NCI-H446 (cell line): ENCODE measurements at regions not wholly inside any gene's neighbourhood (a gene's known extent, or its start where the extent isn't known, plus 50 kb on each side); places are given as distances from the start of the nearest gene placed in this dataset.
A peak's percentile ranks its signal among the peaks of the same experiment; 100 is the strongest.

Experiments used
- DNase-seq, 2 experiments: peaks; one replicate each; lab custom pipeline; 2025; lab: John Stamatoyannopoulos, UW

DNA sequence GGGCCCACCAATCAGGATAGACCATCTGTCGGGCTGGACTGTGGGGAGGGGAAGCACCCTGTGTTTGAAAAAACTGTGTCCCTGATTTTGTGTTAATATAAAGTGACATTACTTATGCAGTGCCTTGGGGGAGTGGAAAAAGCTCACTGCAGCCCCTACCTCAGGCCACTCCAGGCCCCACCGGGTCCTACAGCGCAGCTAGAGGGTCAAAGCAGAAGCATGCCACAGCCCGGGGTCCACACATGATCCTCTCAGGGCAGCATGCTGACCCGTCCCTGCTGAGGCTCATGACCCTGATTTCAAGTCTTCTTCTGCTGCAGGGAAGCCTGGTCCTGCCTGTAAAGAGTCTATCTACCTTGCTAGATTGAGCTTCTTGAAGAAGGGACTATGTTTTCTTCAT is 133.0 kb upstream of the PLCB4 start:
- DNase-seq: no peak

DNA sequence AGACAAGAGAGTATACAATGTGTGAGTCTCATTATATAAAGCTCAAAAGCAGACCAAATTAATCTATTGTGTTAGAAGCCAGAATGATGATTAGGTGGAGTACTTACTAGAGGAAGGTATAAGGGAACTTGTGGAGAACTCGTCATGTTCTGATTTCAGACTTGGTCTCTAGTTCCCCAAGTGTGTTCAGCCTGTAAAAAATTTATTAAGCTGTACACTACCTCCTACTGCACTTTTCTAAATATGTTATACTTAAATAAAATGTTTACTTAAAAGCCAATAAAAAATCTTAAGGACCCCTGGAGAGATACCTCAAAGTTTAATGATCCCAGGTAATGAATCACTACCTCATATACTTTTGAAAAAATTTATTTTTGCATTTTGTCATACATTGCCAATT is 130.4 kb upstream of the PLCB4 start:
- no peak for DNase-seq

DNA sequence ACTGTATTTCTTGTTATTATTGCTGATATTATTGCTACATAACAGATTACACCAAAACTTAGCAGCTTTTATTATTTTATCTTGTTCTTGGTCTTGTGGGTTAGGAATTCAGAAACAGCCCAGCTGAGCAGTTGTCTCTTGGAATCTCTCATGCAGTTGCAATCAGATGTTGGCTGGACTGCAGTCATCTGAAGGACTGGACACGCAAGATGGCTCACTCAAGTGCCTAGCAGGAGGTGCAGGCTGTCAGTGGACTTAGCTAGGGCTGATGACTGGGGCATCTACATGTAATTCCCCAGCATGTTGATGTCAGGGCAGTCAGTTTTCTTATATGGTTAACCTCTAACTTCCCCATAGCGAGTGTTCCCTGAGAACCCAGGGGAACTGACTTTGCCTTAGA is 128.6 kb upstream of the PLCB4 start:
- no peak for DNase-seq

DNA sequence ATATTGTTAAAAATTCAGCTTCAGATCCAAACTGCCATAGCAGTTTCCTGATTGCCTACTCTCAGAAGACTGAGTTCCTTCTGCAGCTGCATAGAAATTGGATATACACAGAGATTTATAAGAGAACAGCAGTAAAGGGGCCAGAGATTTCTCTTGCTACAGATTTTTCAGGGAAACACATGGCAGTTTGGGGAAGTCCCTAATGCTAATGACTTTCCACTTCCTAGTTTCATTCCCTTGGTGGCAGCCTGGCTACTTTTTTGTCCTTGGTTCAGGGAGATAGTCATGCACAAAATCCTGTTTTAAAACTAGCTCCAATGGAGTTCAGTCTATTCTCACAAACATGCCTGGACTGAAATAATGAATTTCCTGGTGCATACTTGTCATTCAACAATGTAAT is 125.3 kb upstream of the PLCB4 start:
- DNase-seq: no peak

DNA sequence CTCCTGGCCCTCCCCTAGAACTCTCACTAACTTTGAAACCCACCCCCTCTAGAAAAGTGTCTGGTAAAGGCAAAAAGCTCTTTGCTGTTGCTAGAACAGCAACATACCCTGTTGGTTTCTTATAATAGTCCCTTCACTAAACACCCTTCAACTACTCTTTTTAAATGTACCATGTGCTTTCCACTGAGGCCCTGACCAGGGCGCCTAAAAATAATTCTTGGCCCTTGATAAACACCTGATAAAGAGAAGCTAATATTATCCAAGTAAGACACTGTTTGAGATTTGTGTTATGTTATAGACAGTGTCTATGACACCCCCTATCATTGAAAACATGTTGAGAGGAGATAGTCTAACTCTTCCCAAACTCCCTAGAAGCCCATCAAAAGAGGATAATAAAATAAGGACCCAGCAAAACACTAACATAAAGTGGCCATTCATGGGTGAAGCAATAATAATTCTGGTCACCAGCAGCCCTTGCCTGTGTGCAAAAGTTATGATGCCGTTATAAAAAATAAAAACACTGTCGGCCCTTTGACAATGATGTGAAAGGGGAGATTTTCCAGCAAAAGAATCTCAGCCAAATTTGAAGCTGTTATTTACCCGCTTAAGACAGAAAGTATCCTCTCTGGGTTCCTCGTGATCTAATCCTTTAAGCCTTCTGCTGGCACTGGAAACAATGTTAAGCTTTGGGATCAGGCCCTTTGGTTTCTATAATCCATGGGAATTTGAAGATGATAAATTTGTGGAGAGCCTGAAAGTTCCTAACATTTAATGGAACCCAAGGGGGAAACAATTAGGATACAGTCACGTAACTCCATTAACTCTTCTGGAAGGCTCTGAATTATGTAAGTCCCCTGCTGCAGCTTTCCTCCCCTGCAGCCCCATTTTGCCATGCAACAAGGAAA is 122.6 kb upstream of the PLCB4 start:
- no peak for DNase-seq

DNA sequence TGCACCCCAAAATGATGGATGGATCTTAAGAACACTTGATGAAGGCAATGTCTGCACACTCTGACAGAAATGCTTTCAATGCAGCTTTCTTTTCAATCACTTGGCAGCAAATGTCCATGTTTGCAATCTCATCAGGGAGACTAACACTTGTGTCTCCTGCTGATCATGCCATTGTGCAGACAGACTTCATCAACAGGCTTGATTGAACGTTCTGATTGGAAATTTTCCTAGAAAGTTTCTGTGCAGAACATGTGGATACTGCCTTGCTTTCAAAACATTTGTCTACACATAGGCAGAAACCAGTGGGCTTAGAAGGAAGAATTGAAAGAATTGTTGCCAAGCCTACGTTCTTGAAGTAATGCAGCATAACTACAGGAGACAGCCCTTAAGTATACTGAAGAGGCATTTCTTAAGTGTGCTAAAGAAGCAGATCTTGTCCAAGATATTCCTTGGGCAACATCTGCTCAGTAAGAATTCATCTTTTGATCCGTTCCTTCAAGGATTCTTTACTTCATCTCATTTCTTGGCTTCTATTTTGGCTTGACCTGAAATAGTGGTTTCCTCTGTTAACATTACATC is 120.4 kb upstream of the PLCB4 start:
- no peak for DNase-seq

DNA sequence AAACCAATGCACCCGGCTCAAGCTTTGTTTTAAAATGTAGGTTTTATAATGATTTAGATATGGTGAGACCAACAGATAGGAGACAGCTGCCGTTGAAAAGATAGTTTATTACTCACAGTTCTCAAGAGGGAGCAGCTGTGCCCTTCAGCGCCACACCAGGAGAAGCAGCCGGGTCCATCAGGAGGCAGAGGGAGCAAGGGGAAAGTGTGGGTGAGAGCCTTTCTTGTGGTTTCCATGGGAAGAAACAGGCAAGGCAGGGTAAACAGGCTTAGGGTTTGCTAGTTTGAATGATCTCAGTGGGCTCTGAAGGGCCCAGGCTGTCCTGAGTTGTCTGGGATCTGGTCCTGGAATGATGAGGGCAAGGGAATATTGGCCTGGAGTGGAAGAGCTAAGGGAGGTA is 117.7 kb upstream of the PLCB4 start:
- no peak for DNase-seq

DNA sequence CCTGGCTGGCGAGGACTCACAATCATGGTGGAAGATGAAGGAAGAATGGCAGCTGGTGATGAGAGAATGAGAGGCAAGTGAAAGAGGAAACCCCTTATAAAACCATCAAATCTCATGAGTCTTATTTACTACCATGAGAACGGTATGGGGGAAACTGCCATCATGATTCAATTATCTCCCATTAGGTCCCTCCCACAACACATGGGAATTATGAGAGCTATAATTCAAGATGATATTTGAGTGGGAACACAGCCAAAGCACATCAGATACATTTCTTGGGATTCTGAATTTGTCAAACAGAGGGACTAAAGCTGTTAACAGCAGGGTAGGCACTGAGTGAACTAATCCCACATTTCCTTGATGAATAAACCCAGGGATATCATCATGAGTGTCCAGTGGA is 116.2 kb upstream of the PLCB4 start:
- no peak for DNase-seq

DNA sequence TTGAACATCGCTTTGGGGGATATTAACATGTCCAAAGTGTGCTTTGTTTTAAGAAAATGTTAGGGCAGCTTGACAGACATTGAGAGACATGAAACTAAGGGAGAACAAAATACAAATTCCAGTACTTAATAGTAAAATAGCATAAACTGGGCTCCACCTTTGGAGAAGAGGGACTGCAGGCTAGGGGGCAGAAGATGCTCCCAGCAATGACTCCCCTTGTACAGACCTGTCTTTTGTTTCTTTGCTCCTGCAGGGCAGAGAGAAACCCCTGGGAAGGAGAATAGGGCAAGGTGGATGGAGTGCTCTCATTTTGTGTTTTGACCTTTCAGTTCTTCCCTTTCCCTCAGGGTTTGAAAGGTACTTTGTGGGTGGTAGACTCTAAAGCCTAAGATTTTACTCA is 115.6 kb upstream of the PLCB4 start:
- no peak for DNase-seq

DNA sequence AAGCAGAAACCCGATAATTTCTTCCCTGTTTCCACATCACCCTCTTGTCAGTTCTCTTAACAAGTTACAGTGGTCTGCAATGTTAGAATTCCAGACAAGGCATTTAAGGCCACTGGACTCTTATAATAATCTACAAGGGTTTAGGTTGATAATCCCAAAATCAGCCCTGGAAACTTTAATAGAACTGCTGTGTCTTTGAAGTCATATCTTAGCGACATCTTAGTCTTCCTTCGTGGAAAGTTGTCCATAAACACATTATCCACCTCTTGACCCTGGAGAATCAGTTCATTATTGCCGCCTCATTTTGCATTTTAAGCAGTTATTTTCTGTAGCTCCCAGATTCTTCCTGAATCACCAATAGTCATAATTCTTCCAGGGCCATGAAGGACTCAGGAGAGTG is 108.6 kb upstream of the PLCB4 start:
- DNase-seq: no peak

DNA sequence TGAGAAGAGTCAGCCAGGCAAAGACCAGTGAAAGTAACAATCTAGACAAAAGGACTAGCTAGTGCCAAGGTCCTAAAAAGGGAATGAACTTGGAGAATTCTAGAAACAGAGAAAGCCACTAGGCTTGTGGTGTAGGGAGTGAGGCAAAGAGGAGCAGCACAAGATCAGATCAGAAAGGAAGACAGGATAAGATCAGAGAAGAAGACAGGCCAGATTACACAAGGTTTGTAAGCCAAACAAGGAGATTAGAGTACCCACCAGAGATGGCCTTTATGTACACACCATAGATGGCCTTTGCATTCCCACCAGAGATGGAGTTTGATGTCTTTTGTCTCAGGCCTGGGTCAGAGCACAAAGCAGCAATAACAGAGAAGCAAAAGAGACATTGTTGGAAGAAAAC is 105.6 kb upstream of the PLCB4 start:
- DNase-seq: no peak

DNA sequence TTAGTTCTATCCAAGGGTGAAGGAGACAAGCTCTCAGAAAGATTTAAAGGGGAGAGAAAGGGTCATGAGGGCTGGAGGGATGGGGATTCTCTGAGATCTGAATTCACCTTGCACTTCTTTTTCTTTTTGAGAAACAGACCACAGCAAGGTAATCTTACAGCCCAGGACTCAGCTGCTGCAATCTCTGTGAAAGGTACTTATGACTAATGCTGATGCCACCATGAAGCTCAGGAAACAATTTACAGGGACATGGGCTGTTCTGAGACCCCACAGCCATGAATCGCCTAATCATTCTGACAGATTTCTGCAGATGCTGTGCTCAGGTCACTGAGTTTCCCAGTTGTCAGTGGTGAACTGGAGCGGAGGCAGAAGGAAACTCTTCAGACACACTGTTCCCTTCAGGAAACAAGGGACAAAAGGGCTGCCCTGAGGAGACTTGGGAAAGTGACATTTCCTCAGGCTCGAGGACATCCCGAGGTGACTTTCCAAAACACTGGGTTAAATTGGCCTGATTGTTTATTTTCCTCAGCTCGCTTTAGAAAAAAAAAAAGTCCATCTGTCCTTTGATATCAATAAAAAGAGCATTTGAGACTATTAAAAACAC is 103.8 kb upstream of the PLCB4 start:
- DNase-seq: no peak

DNA sequence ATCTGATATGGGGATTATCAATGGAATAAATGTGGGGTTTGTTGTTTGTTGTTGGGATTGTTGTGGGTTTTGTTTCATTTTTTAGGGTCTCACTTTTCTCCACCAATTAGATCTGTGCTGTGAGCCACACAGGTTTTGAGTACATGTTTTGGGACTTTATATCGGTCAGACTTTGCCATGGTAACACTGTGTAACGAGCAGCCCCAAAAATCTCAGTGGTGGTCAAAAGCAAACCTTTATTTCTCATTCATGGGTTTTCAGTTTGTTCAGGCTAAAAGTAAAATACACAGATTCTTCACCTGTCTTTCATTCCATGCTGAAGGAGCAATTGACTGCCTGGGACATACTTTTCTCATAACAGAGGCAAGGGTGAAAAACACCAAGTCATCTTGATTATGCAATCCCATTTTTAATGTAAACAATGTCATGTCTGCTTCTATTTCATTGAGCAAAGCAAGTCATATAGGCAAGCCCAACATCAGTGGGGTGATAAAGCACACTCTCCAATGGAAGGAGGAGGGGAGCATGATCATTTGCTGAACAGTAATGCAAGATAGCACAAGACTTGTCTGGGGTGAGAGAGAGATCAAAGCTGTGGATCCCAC is 101.1 kb upstream of the PLCB4 start:
- no peak for DNase-seq

DNA sequence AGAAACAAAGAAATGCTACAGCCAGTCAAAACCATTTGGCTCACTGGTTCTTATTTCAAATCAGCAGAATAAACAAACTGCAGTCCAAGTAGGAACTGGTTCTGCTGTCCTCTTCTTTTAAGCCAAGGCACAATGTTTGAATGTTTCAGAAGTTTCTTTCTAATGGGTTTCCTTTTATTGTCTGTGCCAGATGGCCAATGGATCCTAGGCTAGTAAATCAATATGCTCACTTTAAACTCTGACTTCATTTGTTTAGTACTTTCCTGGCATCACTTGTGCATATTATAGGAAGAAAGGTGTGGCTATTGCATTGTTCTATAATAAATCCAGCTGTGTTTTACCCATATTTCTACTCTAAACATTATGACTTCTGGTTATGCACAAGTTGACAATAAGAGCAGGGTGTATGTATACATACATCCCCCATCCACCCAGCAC is 99.7 kb upstream of the PLCB4 start:
- peak in 1 of 2 experiments; percentile 43 for DNase-seq

DNA sequence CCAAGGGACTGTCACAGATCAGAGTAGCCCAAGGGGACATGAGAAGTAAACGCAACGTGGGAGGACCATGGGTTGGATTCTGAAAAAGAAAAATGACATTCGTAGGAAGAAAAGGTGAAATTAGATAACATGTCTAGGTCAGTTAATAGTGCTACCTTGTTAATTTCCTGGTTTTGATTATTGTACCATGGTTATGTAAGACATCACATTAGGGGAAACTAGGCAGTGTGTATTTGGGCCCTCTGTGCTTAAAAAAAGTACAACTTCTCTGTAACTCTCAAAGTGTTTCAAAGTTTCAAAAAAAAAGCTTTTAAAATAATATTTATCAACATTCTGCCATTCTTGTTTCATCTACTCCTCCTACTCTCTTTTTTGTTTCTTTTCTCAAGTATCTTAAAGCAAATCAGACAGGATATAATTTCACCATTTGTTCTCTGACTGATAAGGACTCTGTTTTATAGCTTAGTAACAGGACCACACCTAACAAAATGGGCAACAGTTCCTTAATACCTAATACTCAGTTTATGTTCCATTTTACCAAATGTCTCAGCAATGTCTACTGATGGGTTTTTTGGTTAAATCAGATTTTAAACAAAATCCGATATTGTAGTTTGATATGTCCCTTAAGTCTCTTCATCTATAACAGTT is 97.1 kb upstream of the PLCB4 start:
- DNase-seq: no peak

DNA sequence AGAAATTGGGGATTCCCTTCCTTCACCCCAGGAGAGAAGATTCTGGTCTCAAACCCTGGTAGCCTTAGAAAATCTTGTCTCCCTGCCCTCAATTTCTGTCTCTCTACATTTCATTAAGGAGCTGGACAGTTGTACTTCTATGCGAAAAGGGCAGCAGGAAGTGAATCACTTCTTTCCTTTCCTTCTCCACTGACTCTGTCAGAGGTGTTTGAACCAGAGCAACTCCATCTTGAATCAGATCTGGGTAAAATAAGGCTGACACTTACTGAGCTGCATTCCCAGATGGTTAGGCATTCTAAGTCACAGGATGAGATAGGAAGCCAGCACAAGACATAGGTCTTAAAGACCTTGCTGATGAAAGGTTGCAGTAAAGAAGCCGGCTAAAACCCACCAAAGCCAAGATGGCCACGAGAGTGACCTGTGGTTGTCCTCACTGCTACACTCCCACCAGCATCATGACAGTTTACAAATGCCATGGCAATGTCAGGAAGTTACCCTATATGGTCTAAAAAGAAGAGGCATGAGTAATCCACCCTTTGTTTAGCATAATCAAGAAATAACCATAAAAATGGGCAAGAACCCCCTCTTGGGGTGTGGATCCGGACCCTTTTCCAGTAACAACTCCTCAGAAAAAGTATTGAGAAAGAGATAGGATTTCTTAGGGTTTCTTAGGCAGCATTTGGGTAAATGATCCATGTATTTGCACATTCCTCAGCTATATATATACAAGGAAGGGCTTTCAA is 95.8 kb upstream of the PLCB4 start:
- no peak for DNase-seq

DNA sequence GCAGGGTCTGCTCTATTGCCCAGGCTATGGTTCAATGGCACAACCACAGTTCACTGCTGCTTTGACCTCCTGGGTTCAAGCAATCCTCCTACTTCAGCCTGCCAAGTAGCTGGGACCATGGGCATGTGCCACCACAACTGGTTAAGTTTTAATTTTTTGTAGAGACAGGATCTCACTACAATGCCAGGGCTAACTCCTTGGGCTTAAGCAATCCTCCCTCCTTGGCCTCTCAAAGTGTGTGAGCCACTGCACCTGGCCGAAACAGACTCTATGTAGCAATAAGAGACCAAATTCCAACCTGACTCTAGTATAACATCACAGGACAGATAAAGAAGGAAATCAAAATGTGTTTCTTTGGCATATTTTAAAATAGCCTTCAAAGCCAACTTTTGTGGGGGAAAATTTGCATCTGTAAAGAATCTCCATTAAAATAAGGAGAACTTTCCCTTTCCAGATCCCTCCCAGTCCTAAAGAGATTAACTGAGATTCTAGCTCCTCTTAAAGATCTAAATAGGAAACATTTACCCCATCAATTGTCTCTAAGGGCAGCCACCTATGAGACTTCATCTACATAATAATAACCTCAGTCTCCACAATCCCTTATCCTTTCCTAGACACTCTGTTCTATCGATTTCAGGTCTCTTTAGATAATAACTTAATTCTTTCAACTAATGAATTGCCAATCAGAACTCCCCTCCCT is 94.7 kb upstream of the PLCB4 start:
- DNase-seq: no peak

DNA sequence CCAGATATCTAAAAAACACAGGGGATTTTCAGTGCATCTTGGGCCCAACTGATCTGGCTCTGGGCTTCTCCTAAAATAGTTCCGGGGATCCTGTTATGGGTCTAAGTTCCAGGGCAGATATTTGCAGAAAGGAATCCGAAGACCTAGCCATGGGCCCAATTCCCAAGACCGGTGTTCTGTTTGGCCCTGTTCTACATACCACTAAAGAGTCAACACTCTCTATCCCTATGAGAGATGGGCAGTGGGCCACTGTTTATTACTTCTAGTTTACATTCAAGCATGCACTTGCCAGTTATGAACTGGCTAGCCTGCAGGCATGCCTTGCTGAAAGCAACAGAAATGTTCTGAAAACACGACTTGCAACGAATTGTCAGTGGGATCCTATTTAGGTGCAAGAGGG is 87.4 kb upstream of the PLCB4 start:
- no peak for DNase-seq

DNA sequence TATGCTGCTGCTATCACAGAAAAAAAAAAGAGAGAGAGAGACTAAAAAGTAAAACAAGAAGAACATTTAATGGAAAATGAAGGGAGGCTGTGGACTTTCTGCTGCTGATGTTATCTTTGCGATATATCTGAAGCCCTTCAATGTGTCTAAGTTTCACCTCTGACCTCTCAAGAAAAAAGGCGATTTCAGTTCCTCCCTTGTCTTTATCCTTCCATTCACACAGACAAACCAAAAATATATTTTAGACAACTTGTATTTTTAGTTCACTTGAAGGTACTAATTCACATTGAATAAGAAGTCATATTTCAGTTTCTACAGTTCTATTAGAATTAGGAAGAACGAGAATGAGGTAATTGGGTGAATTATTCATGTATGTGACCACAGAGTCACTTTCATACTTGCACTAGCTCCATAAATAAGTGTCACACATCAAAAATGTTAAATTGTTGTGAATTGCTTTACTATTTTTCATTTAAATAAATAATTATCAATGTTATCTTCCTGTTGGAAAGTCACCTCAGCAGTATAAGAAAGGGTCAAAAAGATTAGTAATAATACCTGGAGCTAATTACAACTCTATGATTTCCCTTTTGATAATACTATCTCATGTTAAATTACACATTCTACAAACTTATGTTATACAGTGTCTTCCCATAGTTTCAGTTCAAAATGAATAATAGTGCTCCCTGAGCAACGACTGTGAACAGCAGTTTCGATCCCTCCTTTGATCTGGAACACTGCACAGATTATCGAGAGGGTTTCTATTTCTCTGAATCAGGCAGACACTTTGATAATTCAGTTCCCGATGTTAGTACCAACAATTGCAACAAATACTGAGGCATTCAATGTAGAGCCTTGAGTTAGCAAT is 85.2 kb upstream of the PLCB4 start:
- no peak for DNase-seq

DNA sequence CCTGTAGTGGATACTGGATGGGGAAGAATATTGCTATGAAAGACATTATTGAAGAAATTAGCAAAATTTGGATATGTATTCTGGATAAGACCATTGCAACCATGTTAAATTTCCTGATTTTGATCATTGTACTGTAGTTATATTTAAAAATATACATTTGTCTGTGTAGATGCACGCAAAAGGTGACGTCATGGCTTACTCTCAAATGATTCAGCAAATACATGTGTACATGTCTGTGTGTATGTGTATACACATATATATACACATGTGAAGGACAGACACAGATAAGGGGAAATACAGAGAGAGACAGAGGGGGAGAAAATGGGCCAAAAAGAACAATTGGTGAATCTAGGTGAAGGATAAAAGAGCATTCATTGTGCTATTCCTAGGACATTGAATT is 82.3 kb upstream of the PLCB4 start:
- DNase-seq: no peak
